ENCODE measurements at regions not wholly inside any gene's neighbourhood (a gene's known extent, or its start where the extent isn't known, plus 50 kb on each side); places are given as distances from the start of the nearest gene placed in this dataset.
"Not testable (repeated sequence)": the region's sequence is repeated elsewhere in the genome, so short reads cannot be mapped to it uniquely, and the experiment has no call there.

GRCh38 chr5:174483411-174483810 is 241.0 kb upstream of the MSX2 start:
- DNase-seq (ENCODE audit: low read depth, low spot score), result no peak

- no peak for DNase-seq (ENCODE audit: low read depth, low spot score)
These were observed 235.2 kb upstream of the MSX2 start for GRCh38 chr5:174489215-174489614.

GRCh38 chr5:174489920-174490597 is 234.3 kb upstream of the MSX2 start:
- no peak for DNase-seq (ENCODE audit: low read depth, low spot score)

- DNase-seq (ENCODE audit: low read depth, low spot score), result no peak
These were observed 233.7 kb upstream of the MSX2 start for GRCh38 chr5:174490728-174491127.

GRCh38 chr5:174491265-174491664 is 233.1 kb upstream of the MSX2 start:
- no peak for DNase-seq (ENCODE audit: low read depth, low spot score)

GRCh38 chr5:174491761-174492350 is 232.5 kb upstream of the MSX2 start:
- no peak for DNase-seq (ENCODE audit: low read depth, low spot score)

GRCh38 chr5:174493530-174493929 is 230.9 kb upstream of the MSX2 start:
- no peak for DNase-seq (ENCODE audit: low read depth, low spot score)

- not testable (repeated sequence) for DNase-seq (ENCODE audit: low read depth, low spot score)
These were observed 226.4 kb upstream of the MSX2 start for GRCh38 chr5:174497939-174498338.

- not testable (repeated sequence) for DNase-seq (ENCODE audit: low read depth, low spot score)
These were observed 225.8 kb upstream of the MSX2 start for GRCh38 chr5:174498575-174498974.

GRCh38 chr5:174500636-174501035 is 223.7 kb upstream of the MSX2 start:
- DNase-seq (ENCODE audit: low read depth, low spot score), result no peak

- DNase-seq (ENCODE audit: low read depth, low spot score), result no peak
These were observed 222.8 kb upstream of the MSX2 start for GRCh38 chr5:174501461-174502069.

- no peak for DNase-seq (ENCODE audit: low read depth, low spot score)
These were observed 221.3 kb upstream of the MSX2 start for GRCh38 chr5:174503086-174503460.

- DNase-seq (ENCODE audit: low read depth, low spot score), result no peak
These were observed 220.7 kb upstream of the MSX2 start for GRCh38 chr5:174503461-174504265.

- no peak for DNase-seq (ENCODE audit: low read depth, low spot score)
These were observed 220.1 kb upstream of the MSX2 start for GRCh38 chr5:174504266-174504726.

- DNase-seq (ENCODE audit: low read depth, low spot score), result no peak
These were observed 218.8 kb upstream of the MSX2 start for GRCh38 chr5:174505621-174506020.

GRCh38 chr5:174510782-174511453 is 213.5 kb upstream of the MSX2 start:
- DNase-seq (ENCODE audit: low read depth, low spot score), result not testable (repeated sequence)

- no peak for DNase-seq (ENCODE audit: low read depth, low spot score)
These were observed 212.6 kb upstream of the MSX2 start for GRCh38 chr5:174511714-174512253.

GRCh38 chr5:174514325-174514724 is 210.1 kb upstream of the MSX2 start:
- no peak for DNase-seq (ENCODE audit: low read depth, low spot score)

GRCh38 chr5:174514983-174515394 is 209.4 kb upstream of the MSX2 start:
- DNase-seq (ENCODE audit: low read depth, low spot score), result no peak

GRCh38 chr5:174516741-174517140 is 207.6 kb upstream of the MSX2 start:
- DNase-seq (ENCODE audit: low read depth, low spot score), result no peak

- DNase-seq (ENCODE audit: low read depth, low spot score), result no peak
These were observed 205.9 kb upstream of the MSX2 start for GRCh38 chr5:174518512-174518911.
